ENCODE measurements at regions not wholly inside any gene's neighbourhood (a gene's known extent, or its start where the extent isn't known, plus 50 kb on each side); places are given as distances from the start of the nearest gene placed in this dataset.
A peak's percentile ranks its signal among the peaks of the same experiment; 100 is the strongest.

DNA sequence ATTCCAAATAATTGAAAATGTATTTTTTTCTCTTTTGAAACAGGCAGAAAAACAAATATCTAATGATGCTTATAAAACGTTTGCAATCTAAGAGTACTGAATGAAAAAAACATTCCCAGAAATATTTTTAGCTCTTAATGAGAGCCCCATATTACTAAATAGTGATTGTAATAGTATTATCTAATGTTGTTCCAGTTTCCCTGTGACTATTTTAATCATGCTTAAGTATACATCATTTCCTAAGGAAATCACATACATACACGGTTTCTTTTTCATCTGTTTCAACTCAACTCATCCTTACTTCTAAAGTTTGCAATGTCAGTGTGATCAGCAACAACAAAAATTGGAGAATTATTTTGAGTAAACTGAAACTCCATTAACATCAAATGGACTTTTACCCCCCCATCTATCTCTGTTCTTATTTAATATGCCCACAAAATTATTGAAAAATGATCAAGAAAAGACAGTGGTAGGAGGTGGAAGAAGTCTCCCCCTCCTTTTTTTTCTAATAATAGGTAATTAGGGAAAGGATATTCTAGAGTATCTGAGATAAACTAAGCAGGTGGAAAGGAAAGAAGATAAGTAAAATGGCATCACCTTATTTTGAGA, 530.1 kb upstream of the ATP2B1 start:
- no peak overlapping the region for H3K4me3 ChIP-seq (replicated peaks; ENCODE audit: low read depth, low read length)
- TF ChIP-seq, protein P1, sequence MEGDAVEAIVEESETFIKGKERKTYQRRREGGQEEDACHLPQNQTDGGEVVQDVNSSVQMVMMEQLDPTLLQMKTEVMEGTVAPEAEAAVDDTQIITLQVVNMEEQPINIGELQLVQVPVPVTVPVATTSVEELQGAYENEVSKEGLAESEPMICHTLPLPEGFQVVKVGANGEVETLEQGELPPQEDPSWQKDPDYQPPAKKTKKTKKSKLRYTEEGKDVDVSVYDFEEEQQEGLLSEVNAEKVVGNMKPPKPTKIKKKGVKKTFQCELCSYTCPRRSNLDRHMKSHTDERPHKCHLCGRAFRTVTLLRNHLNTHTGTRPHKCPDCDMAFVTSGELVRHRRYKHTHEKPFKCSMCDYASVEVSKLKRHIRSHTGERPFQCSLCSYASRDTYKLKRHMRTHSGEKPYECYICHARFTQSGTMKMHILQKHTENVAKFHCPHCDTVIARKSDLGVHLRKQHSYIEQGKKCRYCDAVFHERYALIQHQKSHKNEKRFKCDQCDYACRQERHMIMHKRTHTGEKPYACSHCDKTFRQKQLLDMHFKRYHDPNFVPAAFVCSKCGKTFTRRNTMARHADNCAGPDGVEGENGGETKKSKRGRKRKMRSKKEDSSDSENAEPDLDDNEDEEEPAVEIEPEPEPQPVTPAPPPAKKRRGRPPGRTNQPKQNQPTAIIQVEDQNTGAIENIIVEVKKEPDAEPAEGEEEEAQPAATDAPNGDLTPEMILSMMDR (IDR thresholded peaks at IDR 0.05; ENCODE audit: low read depth, low read length, missing control alignments): no peak
- DNase-seq (ENCODE audit: extremely low read depth, low read depth): no peak

DNA sequence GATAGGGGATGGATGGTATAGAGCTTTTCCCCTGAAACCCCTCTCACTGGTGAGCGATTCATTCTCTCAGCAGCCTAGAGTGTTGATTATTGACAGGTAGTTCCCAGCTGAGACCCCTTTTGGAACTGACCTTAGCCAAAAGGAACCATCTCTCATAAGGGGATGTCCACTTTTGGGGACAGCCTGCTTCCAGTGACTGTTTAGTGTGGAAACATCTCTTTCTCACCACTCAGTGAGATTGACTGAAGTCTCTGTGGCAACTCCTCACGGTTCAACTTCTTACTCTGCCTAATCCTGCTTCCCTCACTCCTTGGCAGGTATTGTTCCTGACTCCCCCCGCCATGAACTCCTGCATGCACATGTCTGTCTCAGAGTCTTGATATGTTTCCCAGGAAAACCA, 529.2 kb upstream of the ATP2B1 start:
- TF ChIP-seq, protein P1 (IDR thresholded peaks at IDR 0.05; ENCODE audit: low read depth, low read length, missing control alignments): no peak
- no peak overlapping the region for H3K4me3 ChIP-seq (replicated peaks; ENCODE audit: low read depth, low read length)
- DNase-seq (ENCODE audit: extremely low read depth, low read depth): no peak

DNA sequence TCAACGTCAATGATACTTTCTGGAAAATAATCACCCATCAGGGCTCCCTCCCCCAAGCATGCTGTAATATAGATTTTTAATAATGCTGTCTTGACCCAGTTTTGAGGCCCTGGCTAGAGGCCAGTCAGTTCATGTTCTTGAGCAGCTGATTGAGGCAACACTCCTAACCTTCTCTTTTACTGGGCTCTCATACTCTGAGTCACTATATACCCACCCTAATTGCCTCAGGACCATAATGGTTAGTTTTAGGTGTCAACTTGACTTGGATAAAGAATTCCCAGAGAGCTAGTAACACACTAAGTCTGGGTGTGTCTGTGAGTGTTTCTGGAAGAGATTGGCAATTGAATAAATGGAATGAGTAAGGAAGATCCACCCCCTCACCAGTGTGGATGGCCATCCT, 527.0 kb upstream of the ATP2B1 start:
- no peak for DNase-seq (ENCODE audit: extremely low read depth, low read depth)
- H3K4me3 ChIP-seq (replicated peaks; ENCODE audit: low read depth, low read length): no peak overlapping the region
- TF ChIP-seq, protein P1 (IDR thresholded peaks at IDR 0.05; ENCODE audit: low read depth, low read length, missing control alignments): no peak

DNA sequence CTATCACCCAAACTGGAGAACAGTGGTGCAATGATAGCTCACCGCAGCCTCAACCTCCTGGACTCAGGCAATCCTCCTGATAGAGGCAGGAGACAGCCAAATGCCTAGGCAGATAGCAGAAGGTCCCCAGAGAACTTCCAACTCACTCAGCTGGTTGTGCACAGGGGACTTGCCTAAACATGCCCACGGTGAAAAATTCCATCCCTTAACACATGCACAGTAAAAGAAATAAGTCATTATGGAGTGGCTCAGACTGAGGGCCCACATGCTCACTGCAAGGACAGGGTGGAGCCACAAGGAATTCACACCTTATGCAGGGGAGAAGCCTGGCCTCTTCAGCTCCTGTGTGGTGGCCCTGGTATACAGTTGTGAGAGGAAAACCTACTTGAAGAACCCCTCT, 525.8 kb upstream of the ATP2B1 start:
- H3K4me3 ChIP-seq (replicated peaks; ENCODE audit: low read depth, low read length): no peak overlapping the region

DNA sequence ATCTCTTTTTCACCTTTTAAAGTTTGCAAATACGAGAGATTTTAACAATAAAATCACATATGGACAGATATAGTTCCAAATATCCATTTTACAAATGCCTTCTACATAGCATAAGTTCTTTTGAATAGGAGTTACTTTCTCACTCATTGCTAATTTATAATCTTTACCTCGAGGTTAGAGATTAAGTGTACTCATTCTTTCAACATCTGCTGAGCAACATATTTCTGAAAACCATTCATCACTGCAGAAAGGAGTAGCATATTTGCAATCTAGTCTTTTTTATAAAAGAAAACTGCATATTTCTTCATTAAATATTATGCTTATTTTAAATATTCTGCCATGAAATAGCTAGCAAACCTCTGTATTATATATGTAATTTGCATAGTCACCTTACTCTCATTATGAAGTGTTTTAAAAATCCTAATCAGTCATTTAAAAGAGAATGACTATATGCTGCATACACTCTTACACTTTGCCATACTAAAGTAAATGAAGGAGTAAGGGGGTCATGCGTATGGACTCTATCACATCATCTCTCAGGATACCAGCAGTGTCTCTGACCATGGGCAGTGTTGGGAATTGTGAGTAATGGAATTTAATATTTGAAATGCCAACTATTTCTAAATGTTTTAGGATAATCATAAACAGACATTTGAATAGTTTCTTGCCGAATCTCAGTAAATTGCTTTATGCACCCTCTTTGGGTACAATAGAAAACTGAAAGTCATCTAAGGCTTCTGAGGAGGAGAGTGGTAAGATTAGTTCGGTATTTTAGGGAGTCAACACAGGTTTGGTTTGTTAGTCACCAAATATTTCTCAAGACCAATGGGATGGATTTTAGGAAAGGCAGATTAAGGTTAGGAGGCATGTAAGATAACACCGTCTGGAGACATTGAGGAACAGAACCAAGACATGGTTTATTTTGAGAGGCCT, 524.8 kb upstream of the ATP2B1 start:
- TF ChIP-seq, protein P1 (IDR thresholded peaks at IDR 0.05; ENCODE audit: low read depth, low read length, missing control alignments): no peak
- no peak overlapping the region for H3K4me3 ChIP-seq (replicated peaks; ENCODE audit: low read depth, low read length)
- no peak for DNase-seq (ENCODE audit: extremely low read depth, low read depth)

More for the DNA sequence above, 525.8 kb upstream of the ATP2B1 start:
- DNase-seq (ENCODE audit: extremely low read depth, low read depth): peak; percentile 42
- TF ChIP-seq, protein P1 (IDR thresholded peaks at IDR 0.05; ENCODE audit: low read depth, low read length, missing control alignments): no peak

DNA sequence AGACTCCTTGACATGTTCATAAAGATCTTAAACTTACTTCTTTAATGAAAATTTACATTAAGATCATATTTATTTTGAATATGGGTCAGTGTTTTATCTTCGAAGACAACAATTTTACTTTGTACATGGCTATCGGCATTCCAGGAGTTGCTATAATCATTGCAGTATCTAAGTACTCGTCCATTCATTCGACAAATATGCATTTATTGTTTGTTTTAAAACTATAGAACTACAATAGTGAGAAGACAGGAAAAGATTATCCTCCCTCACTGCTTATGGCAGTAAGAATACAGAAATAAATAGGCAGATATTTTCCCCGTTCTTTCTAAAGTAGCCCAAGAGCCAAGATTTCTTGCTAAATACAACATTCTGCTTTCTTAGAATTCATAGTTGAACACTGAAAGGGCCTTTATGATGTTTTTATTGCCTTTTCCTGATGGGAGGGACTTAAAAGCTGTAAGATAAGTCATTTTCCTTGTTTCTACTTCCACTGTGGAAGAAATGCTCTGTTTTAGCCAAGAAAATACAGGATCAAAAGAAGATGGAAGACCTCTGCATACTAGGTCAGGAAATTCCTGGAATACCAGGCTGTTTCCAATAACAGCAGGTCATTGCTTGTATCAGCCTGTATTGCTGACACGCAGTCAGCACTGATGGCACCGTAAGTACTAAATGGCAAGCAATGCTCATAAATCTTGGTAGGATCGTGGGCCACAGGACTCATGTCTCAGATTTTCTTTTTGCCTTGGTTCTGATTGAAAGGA, 521.0 kb upstream of the ATP2B1 start:
- H3K4me3 ChIP-seq (replicated peaks; ENCODE audit: low read depth, low read length): no peak overlapping the region
- no peak for DNase-seq (ENCODE audit: extremely low read depth, low read depth)
- TF ChIP-seq, protein P1 (IDR thresholded peaks at IDR 0.05; ENCODE audit: low read depth, low read length, missing control alignments): no peak
